HCT116 (cell line): ENCODE measurements at regions not wholly inside any gene's neighbourhood (a gene's known extent, or its start where the extent isn't known, plus 50 kb on each side); places are given as distances from the start of the nearest gene placed in this dataset.

Source experiments
- ATAC-seq: fragments of 200-7000 bp; cut with Tn5 transposase; 2 replicates; pipeline ENCODE4 v1.9.1; 2020; ENCODE audit warnings: mild to moderate bottlenecking, moderate library complexity
- BruUV-seq: library from RNA; stranded (reverse); fragments of 400-500 nt; replicated peaks from 2 replicates; lab custom pipeline; 2021; lab: Mats Ljungman, UMichigan
- CTCF ChIA-PET: fragments of 300-600 bp; sonication (Branson Sonifier 250); formaldehyde crosslinking; loops from one replicate; lab custom pipeline; 2021; ENCODE audit warnings: antibody characterized with exemption; lab: Charles Lee
- POLR2A ChIA-PET: fragments of 300-600, 350-600 bp; sonication (Branson Sonifier 250); formaldehyde crosslinking; loops from one replicate; lab custom pipeline; 2021; ENCODE audit warnings: antibody characterized with exemption; lab: Charles Lee
- RAD21 ChIA-PET, 2 experiments: fragments of 300-600 bp; sonication (Branson Sonifier 250); formaldehyde crosslinking; loops; one replicate each; lab custom pipeline; 2023; ENCODE audit warnings: low total read pairs in 2 of 2; ENCODE audit not compliant: uncharacterized antibody in 2 of 2, unreplicated experiment in 2 of 2, low non-redundant PET in 1 of 2; lab: Charles Lee
- DNase-seq: peaks from one replicate; pipeline ENCODE4 v3.0.0-alpha.2; 2010; ENCODE audit warnings: low read depth, low spot score
- H2AFZ ChIP-seq: fragments of 200-600 bp; shearing (Covaris generic), sonication (generic); 2 replicates; pipeline ENCODE4 v1.6.1; 2017; ENCODE audit warnings: low read depth, mixed run types, mixed read lengths, antibody characterized with exemption, low read length; ENCODE audit not compliant: poor library complexity, severe bottlenecking
- H3K27ac ChIP-seq: 2 replicates; pipeline ENCODE4 v1.5.1; 2012; ENCODE audit warnings: low read depth, low read length
- H3K27me3 ChIP-seq: fragments of 200-600 bp; sonication (generic); 2 replicates; pipeline ENCODE4 v1.6.1; 2016; ENCODE audit warnings: mixed run types, low read length, mixed read lengths; ENCODE audit not compliant: insufficient read depth
- H3K36me3 ChIP-seq, 2 experiments: fragments of 200-500 bp in 1 of 2; fragments of 200-600 bp in 1 of 2; sonication (Bioruptor generic) in 1 of 2; sonication (generic) in 1 of 2; 2 replicates each; pipeline versions ENCODE4 v1.5.1 to v1.6.1; 2014 to 2016; ENCODE audit warnings: low read length in 2 of 2, inconsistent platforms in 1 of 2, mixed read lengths in 1 of 2, mixed run types in 1 of 2; ENCODE audit not compliant: insufficient read depth in 2 of 2, control insufficient read depth in 1 of 2
- H3K4me1 ChIP-seq, 2 experiments: fragments of 200-600 bp in 1 of 2; sonication (generic) in 1 of 2; 2 replicates each; pipeline versions ENCODE4 v1.5.1 to v1.6.1; 2012 to 2017; ENCODE audit warnings: low read length in 2 of 2, inconsistent platforms in 1 of 2, mild to moderate bottlenecking in 1 of 2, mixed read lengths in 1 of 2, mixed run types in 1 of 2, moderate library complexity in 1 of 2; ENCODE audit not compliant: insufficient read depth in 2 of 2, control insufficient read depth in 1 of 2
- H3K4me2 ChIP-seq: fragments of 200-600 bp; sonication (generic); 2 replicates; pipeline ENCODE4 v1.6.1; 2017; ENCODE audit warnings: mixed run types, low read length, mixed read lengths
- H3K4me3 ChIP-seq, 2 experiments: fragments of 200-600 bp in 1 of 2; sonication (generic) in 1 of 2; replicated peaks in 1 of 2; 2 replicates each; pipeline ENCODE4 v1.5.1; 2011 to 2016; ENCODE audit warnings: low read length in 2 of 2, control low read depth in 1 of 2, low read depth in 1 of 2, mild to moderate bottlenecking in 1 of 2, mixed read lengths in 1 of 2, mixed run types in 1 of 2
- H3K79me2 ChIP-seq: fragments of 200-600 bp; sonication (generic); 2 replicates; pipeline ENCODE4 v1.6.1; 2017; ENCODE audit warnings: mild to moderate bottlenecking, mixed run types, low read length, moderate library complexity, mixed read lengths; ENCODE audit not compliant: insufficient read depth
- H3K9ac ChIP-seq: fragments of 200-600 bp; sonication (generic); 2 replicates; pipeline ENCODE4 v1.6.1; 2016; ENCODE audit warnings: low read length, mixed read lengths
- H3K9me2 ChIP-seq: fragments of 200-600 bp; sonication (generic), shearing (Covaris generic); 2 replicates; pipeline ENCODE4 v1.6.1; 2017; ENCODE audit warnings: mixed run types, mild to moderate bottlenecking, moderate library complexity; ENCODE audit not compliant: insufficient read depth
- H3K9me3 ChIP-seq, 2 experiments: fragments of 200-500 bp in 1 of 2; fragments of 200-600 bp in 1 of 2; sonication (Bioruptor generic) in 1 of 2; sonication (generic) in 1 of 2; 2 replicates each; pipeline ENCODE4 v1.6.1; 2014 to 2017; ENCODE audit warnings: low read length in 2 of 2, mixed read lengths in 2 of 2, inconsistent platforms in 1 of 2, low read depth in 1 of 2, mild to moderate bottlenecking in 1 of 2, mixed run types in 1 of 2, moderate library complexity in 1 of 2; ENCODE audit not compliant: control insufficient read depth in 1 of 2, insufficient read depth in 1 of 2
- H4K20me1 ChIP-seq: fragments of 200-600 bp; sonication (generic), shearing (Covaris generic); 2 replicates; pipeline ENCODE4 v1.6.1; 2017; ENCODE audit warnings: mixed run types, mild to moderate bottlenecking, moderate library complexity; ENCODE audit not compliant: insufficient read depth
- CBX3 ChIP-seq: IDR thresholded peaks from 2 replicates; pipeline ENCODE4 v1.6.1; 2012; ENCODE audit warnings: low read depth
- CEBPB ChIP-seq: IDR thresholded peaks from 2 replicates; pipeline ENCODE4 v1.6.1; 2012; ENCODE audit warnings: low read depth
- ELF1 ChIP-seq: IDR thresholded peaks from 2 replicates; pipeline ENCODE4 v1.6.1; 2012; ENCODE audit warnings: low read depth, borderline replicate concordance
- EZH2 ChIP-seq: fragments of 200-600 bp; sonication (generic); IDR thresholded peaks from 2 replicates; pipeline ENCODE4 v1.6.1; 2017; ENCODE audit warnings: antibody characterized with exemption, mixed run types
- EZH2phosphoT487 ChIP-seq: fragments of 200-600 bp; IDR thresholded peaks from 2 replicates; pipeline ENCODE4 v1.6.1; 2018; ENCODE audit warnings: antibody characterized with exemption, borderline replicate concordance
- MAX ChIP-seq: IDR thresholded peaks from 2 replicates; pipeline ENCODE4 v1.6.1; 2012
- POLR2A ChIP-seq: IDR thresholded peaks from 2 replicates; pipeline ENCODE4 v1.7.0; 2011; ENCODE audit warnings: borderline replicate concordance; ENCODE audit not compliant: insufficient read depth, insufficient read length; ENCODE audit errors: extremely low read depth
- POLR2AphosphoS5 ChIP-seq: IDR thresholded peaks from 2 replicates; pipeline ENCODE4 v1.6.1; 2011; ENCODE audit warnings: mild to moderate bottlenecking, low read depth, low read length, moderate library complexity
- REST ChIP-seq: IDR thresholded peaks from 2 replicates; pipeline ENCODE4 v1.6.1; 2012; ENCODE audit warnings: low read depth
- SP1 ChIP-seq: IDR thresholded peaks from 2 replicates; pipeline ENCODE4 v1.6.1; 2012; ENCODE audit warnings: low read depth
- SRF ChIP-seq: IDR thresholded peaks from 2 replicates; pipeline ENCODE4 v1.6.1; 2012; ENCODE audit warnings: low read depth
- TCF7L2 ChIP-seq: IDR thresholded peaks from 2 replicates; pipeline ENCODE4 v1.7.0; 2011; ENCODE audit warnings: borderline replicate concordance, inconsistent platforms; ENCODE audit not compliant: insufficient read depth, insufficient read length; ENCODE audit errors: extremely low read depth
- YY1 ChIP-seq: IDR thresholded peaks from 2 replicates; pipeline ENCODE4 v1.6.1; 2011; ENCODE audit warnings: low read length, low read depth, moderate library complexity, mild to moderate bottlenecking; ENCODE audit not compliant: insufficient replicate concordance; ENCODE audit errors: extremely low read depth
- ZNF274 ChIP-seq: fragments of 200-500 bp; sonication (Bioruptor generic); IDR thresholded peaks from 2 replicates; pipeline ENCODE4 v1.6.1; 2014; ENCODE audit warnings: mild to moderate bottlenecking, low read depth, low read length, inconsistent platforms
- intact Hi-C: fragments of 100-400 bp; cut with micrococcal nuclease; formaldehyde crosslinking; loops from 2 replicates; pipeline ENCODE4 v1.10.0; 2022
- TF ChIP-seq, protein P1 (sequence below): IDR thresholded peaks from 2 replicates; pipeline ENCODE4 v1.6.1; 2012

DNA sequence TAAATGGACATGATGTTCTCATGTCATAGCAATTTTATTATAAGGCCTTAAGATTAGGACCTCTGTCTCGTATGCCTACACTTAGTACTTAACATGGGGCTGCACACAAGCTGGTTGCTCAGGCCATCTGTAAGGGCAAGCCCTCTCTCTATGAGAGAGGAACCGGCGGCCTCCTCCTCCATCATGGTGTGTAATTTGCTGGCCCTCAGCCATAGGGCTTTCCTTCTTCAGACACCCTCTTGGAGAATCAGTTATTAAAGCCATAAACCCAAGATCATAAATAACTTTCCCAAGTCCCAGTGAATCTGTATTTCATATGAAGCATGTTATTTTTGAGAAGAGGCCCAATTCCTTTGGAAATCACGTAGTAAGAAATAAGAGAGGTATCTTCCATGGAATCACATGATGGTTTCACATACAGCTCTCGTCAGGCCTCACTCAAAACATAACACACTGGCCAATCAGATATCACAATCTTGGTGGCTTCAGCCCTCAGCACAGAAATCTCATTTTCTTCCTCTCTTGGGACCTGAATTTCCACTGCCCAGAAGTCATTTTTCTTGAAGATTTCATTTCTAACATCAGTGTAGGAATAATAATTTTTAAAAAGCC lies 92.6 kb downstream of the RDH14 start:
- Histone ChIP-seq H3K9ac (no peak overlapping the region), H3K36me3 (no peaks in the 10 kb centered on the region), H3K4me1 (peaks cover 0 to 1% of the 10 kb centered on the region in 2 experiments; a peak in 1 of 4 replicates), H3K27ac (no peak overlapping the region), H3K9me2 (no peaks in the 10 kb centered on the region), H3K27me3 (peaks cover 13% of the 10 kb centered on the region; the same call in 1 of the 2 replicates), H3K9me3 (no peaks in the 10 kb centered on the region), H3K4me3 (no peak overlapping the region), H4K20me1 (no peaks in the 10 kb centered on the region), H2AFZ (no peak overlapping the region), H3K4me2 (no peak overlapping the region), H3K79me2 (no peaks in the 10 kb centered on the region)
- intact Hi-C loops: no loop called here
- no TSS peak for BruUV-seq
- TF ChIP-seq ELF1: no peak
- TF ChIP-seq ZNF274: no peak
- TF ChIP-seq MAX: no peak
- RAD21 ChIA-PET: no interaction called here
- POLR2A ChIA-PET: no interaction called here
- ATAC-seq: no peak
- CTCF ChIA-PET: no interaction called here
- DNase-seq: no peak

GRCh38 chr2:18465979-18466378 lies 94.5 kb downstream of the RDH14 start:
- Histone ChIP-seq H3K4me1 (no peaks in the 10 kb centered on the region), H4K20me1 (no peaks in the 10 kb centered on the region), H3K79me2 (no peaks in the 10 kb centered on the region), H3K4me2 (no peak overlapping the region), H3K4me3 (no peak overlapping the region), H3K9me3 (no peaks in the 10 kb centered on the region), H3K9me2 (no peaks in the 10 kb centered on the region), H2AFZ (no peak overlapping the region), H3K27ac (no peak overlapping the region), H3K27me3 (peaks cover 13% of the 10 kb centered on the region; the same call in 1 of the 2 replicates), H3K9ac (no peak overlapping the region), H3K36me3 (no peaks in the 10 kb centered on the region)
- intact Hi-C loops: no loop called here
- ChIA-PET POLR2A (no interaction called here), CTCF (interaction anchor here (1.2 kb wide), 1 partner anchor 78 kb away, joined by 3 read pairs; no protein-coding TSS in a partner anchor), RAD21 (no interaction called here)
- DNase-seq: no peak
- no TSS peak for BruUV-seq
- ATAC-seq: no peak
- TF ChIP-seq YY1: no peak
- TF ChIP-seq EZH2phosphoT487: no peak
- no peak for TF ChIP-seq POLR2AphosphoS5
- no peak for TF ChIP-seq CBX3
- TF ChIP-seq CEBPB: no peak
- TF ChIP-seq REST: no peak
- no peak for TF ChIP-seq TCF7L2
- no peak for TF ChIP-seq POLR2A
- TF ChIP-seq ZNF274: no peak
- no peak for TF ChIP-seq SRF
- TF ChIP-seq, protein P1, sequence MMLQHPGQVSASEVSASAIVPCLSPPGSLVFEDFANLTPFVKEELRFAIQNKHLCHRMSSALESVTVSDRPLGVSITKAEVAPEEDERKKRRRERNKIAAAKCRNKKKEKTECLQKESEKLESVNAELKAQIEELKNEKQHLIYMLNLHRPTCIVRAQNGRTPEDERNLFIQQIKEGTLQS: no peak
- no peak for TF ChIP-seq EZH2
- TF ChIP-seq SP1: no peak
